HepG2 (cell line): ENCODE measurements at regions not wholly inside any gene's neighbourhood (a gene's known extent, or its start where the extent isn't known, plus 50 kb on each side); places are given as distances from the start of the nearest gene placed in this dataset.

Source experiments
- ATF7 ChIP-seq, 2 experiments: fragments of 450-650 bp in 1 of 2; sonication (generic) in 1 of 2; formaldehyde crosslinking in 1 of 2; IDR thresholded peaks; 2 replicates each; pipeline versions ENCODE4 v1.4.0 to v1.6.1; 2016 to 2020; ENCODE audit warnings: antibody characterized with exemption in 1 of 2, mild to moderate bottlenecking in 1 of 2, missing genetic modification reagents in 1 of 2
- IKZF5 ChIP-seq: IDR thresholded peaks from 2 replicates; pipeline ENCODE4 v1.6.1; 2018; ENCODE audit warnings: missing genetic modification reagents, mild to moderate bottlenecking, missing compliant biosample characterization
- TF ChIP-seq, protein P1 (sequence below): sonication (generic); formaldehyde crosslinking; IDR thresholded peaks from 2 replicates; pipeline ENCODE4 v1.4.0; 2020; ENCODE audit warnings: mild to moderate bottlenecking, missing genetic modification reagents
- TF ChIP-seq, protein P2 (sequence below): fragments of 450-650 bp; IDR thresholded peaks from 2 replicates; pipeline ENCODE4 v1.6.1; 2017; ENCODE audit warnings: mild to moderate bottlenecking

DNA sequence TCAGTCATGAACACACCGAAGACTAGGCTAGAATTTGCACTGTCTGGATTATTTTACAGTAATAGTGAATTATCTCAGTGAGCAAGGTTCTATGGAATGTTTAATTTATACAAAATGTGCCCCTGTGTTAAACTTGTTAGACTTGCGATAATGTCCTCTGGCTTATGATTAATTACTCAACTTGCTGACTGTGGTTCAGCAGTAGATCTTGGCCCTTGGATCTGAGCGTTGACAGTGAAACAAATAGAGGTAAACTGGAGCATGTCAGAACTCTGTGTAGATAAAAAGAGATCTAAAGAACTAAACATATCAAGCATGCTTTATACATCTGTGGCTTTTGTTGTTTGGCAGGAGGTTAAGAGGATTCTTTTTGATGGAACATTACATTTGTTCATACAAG, 407.6 kb downstream of the DSEL start (continued):
- TF ChIP-seq IKZF5 (CRISPR knock-in tag): no peak
- TF ChIP-seq, protein P1, sequence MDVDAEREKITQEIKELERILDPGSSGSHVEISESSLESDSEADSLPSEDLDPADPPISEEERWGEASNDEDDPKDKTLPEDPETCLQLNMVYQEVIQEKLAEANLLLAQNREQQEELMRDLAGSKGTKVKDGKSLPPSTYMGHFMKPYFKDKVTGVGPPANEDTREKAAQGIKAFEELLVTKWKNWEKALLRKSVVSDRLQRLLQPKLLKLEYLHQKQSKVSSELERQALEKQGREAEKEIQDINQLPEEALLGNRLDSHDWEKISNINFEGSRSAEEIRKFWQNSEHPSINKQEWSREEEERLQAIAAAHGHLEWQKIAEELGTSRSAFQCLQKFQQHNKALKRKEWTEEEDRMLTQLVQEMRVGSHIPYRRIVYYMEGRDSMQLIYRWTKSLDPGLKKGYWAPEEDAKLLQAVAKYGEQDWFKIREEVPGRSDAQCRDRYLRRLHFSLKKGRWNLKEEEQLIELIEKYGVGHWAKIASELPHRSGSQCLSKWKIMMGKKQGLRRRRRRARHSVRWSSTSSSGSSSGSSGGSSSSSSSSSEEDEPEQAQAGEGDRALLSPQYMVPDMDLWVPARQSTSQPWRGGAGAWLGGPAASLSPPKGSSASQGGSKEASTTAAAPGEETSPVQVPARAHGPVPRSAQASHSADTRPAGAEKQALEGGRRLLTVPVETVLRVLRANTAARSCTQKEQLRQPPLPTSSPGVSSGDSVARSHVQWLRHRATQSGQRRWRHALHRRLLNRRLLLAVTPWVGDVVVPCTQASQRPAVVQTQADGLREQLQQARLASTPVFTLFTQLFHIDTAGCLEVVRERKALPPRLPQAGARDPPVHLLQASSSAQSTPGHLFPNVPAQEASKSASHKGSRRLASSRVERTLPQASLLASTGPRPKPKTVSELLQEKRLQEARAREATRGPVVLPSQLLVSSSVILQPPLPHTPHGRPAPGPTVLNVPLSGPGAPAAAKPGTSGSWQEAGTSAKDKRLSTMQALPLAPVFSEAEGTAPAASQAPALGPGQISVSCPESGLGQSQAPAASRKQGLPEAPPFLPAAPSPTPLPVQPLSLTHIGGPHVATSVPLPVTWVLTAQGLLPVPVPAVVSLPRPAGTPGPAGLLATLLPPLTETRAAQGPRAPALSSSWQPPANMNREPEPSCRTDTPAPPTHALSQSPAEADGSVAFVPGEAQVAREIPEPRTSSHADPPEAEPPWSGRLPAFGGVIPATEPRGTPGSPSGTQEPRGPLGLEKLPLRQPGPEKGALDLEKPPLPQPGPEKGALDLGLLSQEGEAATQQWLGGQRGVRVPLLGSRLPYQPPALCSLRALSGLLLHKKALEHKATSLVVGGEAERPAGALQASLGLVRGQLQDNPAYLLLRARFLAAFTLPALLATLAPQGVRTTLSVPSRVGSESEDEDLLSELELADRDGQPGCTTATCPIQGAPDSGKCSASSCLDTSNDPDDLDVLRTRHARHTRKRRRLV (CRISPR knock-in tag): no peak
- TF ChIP-seq ATF7 (IDR thresholded peaks at IDR 0.05): no peak
- TF ChIP-seq ATF7 (CRISPR knock-in tag; IDR thresholded peaks at IDR 0.05): no peak
- TF ChIP-seq, protein P2, sequence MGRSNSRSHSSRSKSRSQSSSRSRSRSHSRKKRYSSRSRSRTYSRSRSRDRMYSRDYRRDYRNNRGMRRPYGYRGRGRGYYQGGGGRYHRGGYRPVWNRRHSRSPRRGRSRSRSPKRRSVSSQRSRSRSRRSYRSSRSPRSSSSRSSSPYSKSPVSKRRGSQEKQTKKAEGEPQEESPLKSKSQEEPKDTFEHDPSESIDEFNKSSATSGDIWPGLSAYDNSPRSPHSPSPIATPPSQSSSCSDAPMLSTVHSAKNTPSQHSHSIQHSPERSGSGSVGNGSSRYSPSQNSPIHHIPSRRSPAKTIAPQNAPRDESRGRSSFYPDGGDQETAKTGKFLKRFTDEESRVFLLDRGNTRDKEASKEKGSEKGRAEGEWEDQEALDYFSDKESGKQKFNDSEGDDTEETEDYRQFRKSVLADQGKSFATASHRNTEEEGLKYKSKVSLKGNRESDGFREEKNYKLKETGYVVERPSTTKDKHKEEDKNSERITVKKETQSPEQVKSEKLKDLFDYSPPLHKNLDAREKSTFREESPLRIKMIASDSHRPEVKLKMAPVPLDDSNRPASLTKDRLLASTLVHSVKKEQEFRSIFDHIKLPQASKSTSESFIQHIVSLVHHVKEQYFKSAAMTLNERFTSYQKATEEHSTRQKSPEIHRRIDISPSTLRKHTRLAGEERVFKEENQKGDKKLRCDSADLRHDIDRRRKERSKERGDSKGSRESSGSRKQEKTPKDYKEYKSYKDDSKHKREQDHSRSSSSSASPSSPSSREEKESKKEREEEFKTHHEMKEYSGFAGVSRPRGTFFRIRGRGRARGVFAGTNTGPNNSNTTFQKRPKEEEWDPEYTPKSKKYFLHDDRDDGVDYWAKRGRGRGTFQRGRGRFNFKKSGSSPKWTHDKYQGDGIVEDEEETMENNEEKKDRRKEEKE: no peak
